Sigmoid colon (tissue), 4 donors: ENCODE measurements at regions not wholly inside any gene's neighbourhood (a gene's known extent, or its start where the extent isn't known, plus 50 kb on each side); places are given as distances from the start of the nearest gene placed in this dataset.

Experiments
- EP300 ChIP-seq, 4 donors: sonication (generic); formaldehyde crosslinking; IDR thresholded peaks; one replicate each; pipeline ENCODE4 v1.6.1; 2017; ENCODE audit warnings: antibody characterized with exemption in 4 of 4
- POLR2A ChIP-seq, 2 donors: fragments of 450-650 bp; IDR thresholded peaks; one replicate each; pipeline ENCODE4 v1.6.1; 2016; ENCODE audit warnings: antibody characterized with exemption in 2 of 2, mild to moderate bottlenecking in 2 of 2, moderate library complexity in 2 of 2
- POLR2AphosphoS5 ChIP-seq, 4 donors: sonication (generic); formaldehyde crosslinking; IDR thresholded peaks; one replicate each; pipeline ENCODE4 v1.6.1; 2017; ENCODE audit warnings: antibody characterized with exemption in 4 of 4
- TF ChIP-seq, protein P1 (sequence below), 4 experiments: fragments of 450-650 bp in 3 of 4; fragments of 200-600 bp in 1 of 4; IDR thresholded peaks; one replicate each; pipeline ENCODE4 v1.5.1; 2016 to 2019; ENCODE audit warnings: antibody characterized with exemption in 4 of 4, mild to moderate bottlenecking in 3 of 4, moderate library complexity in 2 of 4

GRCh38 chr14:87205811-87206210, 787.2 kb downstream of the GALC start:
- TF ChIP-seq EP300 (IDR thresholded peaks at IDR 0.05) (no peak), POLR2A (IDR thresholded peaks at IDR 0.05) (no peak), POLR2AphosphoS5 (IDR thresholded peaks at IDR 0.05) (no peak)
- TF ChIP-seq, protein P1, sequence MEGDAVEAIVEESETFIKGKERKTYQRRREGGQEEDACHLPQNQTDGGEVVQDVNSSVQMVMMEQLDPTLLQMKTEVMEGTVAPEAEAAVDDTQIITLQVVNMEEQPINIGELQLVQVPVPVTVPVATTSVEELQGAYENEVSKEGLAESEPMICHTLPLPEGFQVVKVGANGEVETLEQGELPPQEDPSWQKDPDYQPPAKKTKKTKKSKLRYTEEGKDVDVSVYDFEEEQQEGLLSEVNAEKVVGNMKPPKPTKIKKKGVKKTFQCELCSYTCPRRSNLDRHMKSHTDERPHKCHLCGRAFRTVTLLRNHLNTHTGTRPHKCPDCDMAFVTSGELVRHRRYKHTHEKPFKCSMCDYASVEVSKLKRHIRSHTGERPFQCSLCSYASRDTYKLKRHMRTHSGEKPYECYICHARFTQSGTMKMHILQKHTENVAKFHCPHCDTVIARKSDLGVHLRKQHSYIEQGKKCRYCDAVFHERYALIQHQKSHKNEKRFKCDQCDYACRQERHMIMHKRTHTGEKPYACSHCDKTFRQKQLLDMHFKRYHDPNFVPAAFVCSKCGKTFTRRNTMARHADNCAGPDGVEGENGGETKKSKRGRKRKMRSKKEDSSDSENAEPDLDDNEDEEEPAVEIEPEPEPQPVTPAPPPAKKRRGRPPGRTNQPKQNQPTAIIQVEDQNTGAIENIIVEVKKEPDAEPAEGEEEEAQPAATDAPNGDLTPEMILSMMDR (IDR thresholded peaks at IDR 0.05), result no peak
